GM21447 (cell line): ENCODE measurements at regions not wholly inside any gene's neighbourhood (a gene's known extent, or its start where the extent isn't known, plus 50 kb on each side); places are given as distances from the start of the nearest gene placed in this dataset.
"Not testable (repeated sequence)": the region's sequence is repeated elsewhere in the genome, so short reads cannot be mapped to it uniquely, and the experiment has no call there.

Experiments used
- ATAC-seq: cut with Tn5 transposase; IDR thresholded peaks from one replicate; pipeline ENCODE4 v1.9.1; 2021; ENCODE audit not compliant: unreplicated experiment

DNA sequence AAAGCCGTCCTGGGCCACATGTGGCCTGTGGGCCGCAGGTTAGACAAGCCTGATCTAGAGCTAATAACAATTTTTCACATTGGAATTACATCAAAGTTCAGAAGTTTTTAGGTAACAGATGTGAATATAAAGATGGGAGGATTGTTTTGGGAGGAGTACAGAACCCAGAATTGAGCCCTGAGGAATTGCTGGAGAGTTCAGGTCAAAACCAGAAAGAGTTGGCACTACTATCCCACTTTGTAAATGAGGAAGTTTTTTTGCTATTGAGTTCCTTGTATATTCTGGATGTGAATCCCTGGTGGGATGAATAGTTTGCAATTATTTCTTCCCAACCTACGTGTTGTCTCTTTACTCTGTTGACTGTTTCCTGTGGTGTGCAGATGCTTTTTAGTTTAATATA lies 109.5 kb upstream of the LIPC start:
- ATAC-seq, result no peak

- not testable (repeated sequence) for ATAC-seq
Observed at GRCh38 chr15:58323321-58323720, 108.5 kb upstream of the LIPC start.

DNA sequence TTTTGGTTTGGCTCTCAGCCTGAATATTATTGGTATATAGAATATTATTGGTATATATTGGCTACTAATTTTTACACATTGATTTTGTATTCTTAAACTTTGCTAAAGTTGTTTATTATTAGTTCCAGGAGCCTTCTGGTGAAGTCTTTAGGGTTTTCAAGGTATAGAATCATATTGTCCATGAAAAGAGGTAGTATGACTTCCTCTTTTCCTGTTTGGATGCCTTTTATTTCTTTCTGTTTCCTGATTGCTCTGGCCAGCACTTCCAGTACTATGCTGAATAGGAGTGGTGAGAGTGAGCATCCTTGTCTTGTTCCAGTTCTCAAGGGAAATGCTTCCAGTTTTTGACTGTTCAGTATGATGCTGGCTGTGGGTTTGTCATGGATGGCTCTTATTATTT lies 107.3 kb upstream of the LIPC start:
- ATAC-seq, result no peak

DNA sequence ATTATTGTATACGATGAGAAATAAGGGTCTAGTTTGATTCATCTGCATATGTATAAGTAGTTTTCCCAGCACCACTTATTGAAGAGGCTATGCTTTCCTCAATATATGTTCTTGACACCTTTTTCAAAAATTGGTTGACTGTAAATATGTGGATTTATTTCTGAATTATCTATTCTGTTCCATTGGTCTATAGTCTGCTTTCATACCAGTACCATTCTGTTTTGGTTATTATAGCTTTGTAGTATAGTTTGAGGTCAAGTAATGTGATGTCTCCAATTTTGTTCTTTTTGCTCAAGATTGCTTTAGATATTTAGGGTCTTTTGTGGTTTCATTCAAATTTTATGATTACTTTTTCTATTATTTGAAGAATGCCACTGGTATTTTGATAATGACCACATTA lies 103.8 kb upstream of the LIPC start:
- no peak for ATAC-seq

- ATAC-seq, result no peak
Observed at GRCh38 chr15:58329211-58329610, 102.6 kb upstream of the LIPC start.

DNA sequence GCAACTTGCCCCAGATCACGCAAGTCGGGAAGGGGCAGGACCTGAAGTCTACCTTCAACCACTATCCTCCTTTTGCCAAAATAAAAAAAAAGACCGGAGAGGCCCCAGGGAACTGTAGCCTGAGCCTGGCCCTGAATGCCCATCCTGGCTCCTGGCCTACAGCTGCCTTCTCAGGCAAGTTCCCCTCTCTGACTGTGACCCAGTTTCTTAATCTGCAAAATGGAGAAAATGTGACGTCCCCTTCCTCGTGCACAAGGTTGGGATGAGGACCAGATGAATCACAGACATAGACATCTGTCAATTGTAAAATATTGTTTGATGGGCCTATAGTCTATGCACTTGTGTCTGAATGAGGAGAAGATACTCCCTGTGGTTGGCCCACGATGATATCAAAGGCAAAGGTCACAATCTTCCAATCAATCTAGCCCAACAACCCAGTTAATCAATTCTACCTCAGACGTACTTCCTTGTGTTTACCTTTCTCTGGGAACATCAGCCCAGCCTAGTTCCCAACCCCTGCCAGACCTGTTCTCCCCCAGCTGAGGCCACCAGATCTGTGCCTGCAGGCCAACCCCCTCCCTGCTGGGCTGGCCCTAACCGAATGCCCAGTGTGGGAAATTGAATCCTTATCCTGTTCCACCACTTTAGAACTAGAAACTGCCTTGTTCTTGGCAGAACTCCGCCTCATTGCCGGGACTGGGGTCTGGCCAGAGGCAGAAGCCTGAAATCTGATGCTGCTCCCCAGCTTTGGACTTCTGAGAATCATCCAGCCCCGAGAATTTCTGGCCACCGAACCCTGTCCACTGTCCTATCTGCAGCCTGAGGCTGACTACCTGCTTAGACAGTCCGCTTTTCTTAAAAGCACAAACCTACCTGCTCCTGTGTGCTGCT lies 101.8 kb upstream of the LIPC start:
- no peak for ATAC-seq

DNA sequence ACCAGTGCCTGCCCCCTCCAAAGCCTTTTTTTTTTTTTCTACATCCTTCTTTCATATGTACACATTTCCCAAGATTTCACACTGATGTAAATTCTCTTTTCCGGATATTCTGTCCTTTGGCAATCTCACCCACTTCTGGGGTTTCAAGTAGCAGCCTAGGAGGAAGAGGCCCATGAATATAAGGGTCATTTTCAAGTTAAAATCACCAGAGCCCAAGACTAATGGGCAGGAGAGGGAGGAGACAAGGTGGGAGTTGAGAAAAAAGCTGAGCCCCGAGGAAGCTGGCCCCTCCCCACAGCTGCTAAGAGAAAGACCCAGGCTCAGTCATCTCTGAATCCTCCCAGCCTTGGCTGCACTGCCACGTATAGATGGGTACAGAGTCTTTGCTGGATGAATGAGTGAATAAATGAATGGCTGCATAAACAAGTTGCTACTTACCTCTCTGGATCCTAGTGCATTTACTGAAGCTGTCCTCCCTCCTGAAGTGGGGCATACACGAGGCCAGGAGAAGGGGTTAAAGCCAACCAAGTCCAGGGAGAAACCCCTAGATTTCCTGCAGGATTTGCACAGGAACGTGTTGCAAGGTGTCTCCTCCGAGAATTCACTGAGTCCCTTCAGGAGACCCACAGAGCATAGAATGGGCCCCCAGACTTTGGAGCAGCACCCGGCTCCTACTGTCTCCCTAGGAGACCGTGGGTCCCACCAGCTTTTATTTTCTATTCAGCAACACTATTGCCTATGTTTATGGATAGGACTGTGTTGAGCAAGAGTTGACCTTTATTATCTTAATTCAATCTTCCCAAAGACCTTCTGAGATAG lies 100.8 kb upstream of the LIPC start:
- ATAC-seq, result no peak

GRCh38 chr15:58331560-58331912 lies 100.3 kb upstream of the LIPC start:
- no peak for ATAC-seq

- peak; percentile 82 for ATAC-seq
Observed at GRCh38 chr15:58331913-58332675, 99.7 kb upstream of the LIPC start.

GRCh38 chr15:58332676-58333400 lies 99.0 kb upstream of the LIPC start:
- no peak for ATAC-seq

- ATAC-seq, result no peak
Observed at GRCh38 chr15:58334803-58335202, 97.0 kb upstream of the LIPC start.

DNA sequence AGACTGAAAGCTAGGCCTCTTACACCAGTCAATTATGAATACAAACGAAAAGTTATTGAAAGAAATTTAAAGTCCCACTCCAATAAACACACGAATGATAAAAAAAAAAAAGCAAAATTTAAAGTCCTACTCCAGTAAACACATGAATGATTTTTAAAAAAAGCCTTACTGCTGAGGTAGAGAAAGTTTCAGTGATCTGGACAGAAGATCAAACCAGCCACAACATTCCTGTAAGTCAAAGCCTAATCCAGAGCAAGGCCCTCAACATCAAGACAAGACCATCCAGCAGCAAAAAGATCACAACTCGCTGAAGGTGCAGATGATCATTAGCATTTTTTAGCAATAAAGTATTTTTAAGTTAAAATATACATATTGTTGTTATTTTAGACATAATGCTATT lies 95.6 kb upstream of the LIPC start:
- ATAC-seq, result no peak

DNA sequence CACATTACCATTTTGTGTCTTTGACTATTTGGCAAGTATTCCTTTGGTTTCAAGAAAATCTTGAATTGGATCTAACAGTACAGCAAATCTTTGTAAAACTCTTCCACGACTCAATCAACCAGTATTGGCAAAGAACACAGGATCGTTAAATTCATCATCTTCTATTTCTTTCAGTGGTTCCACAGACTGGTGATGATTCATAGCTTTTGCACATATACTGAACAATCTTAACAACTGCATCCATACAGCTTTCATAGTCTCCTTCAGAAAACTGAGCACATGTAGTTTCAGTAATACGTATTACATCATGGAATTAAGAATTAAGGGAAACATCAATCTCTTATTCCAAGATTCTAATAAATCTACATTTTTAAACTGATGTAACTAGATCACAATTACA lies 91.6 kb upstream of the LIPC start:
- ATAC-seq, result no peak

- ATAC-seq, result no peak
Observed at GRCh38 chr15:58342508-58342907, 89.3 kb upstream of the LIPC start.

DNA sequence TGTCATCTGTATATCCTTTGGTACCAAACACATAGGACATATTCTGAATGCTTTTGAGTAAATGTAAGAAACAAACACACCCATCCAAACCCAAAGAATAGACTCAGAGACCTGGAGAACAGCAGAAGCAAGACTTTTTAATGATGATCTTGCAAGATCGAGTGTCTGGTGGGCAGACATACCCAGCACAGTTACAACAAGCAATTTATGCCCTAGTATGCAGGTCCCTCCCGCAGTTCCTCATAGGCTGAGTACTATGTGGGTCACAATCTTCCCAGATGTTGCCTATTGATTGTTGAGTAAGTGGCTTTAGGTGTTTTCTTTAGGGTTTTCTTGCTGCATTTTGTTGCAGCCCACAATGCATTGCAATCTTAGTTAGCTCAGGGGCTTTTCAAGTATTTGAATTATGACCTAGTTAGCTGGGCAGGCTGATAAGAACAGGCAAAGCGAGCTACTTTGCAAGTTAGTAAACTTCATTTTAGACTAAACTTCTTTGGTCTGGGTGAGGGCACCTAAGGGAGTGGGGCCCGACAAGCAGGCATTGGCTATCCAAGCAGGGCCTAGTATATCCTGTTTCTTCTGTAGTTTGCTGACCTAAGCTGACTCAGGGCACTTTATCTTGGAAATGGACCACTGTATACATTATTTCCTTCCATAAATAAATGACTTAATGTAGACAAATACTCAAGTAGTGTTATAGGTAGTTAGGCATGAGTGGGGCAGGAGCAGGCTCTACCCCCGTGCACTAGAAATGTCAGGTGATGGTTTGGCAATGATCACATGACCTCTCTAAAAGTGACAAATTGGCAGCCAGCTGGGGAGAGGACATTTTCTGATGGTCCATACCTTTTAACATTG lies 87.3 kb upstream of the LIPC start:
- no peak for ATAC-seq

DNA sequence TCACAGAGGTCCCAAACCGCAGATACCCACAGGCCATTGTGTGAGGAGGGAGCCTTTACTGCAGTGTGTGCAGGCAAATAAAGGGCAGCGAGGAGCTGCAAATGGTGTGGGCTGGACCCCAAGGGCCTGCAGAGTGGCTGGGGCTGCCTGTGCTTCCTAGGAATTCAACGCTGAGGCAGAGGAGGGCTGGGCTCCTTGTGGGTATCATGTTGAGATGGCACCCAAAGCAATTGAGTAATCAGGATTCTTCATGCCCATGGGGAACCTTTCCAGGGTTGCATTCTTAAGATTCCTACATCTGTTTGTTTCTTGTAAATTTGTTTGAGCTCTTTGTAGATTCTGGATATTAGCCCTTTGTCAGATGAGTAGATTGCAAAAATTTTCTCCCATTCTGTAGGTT lies 85.4 kb upstream of the LIPC start:
- no peak for ATAC-seq

GRCh38 chr15:58348095-58348812 lies 83.5 kb upstream of the LIPC start:
- ATAC-seq, result no peak

DNA sequence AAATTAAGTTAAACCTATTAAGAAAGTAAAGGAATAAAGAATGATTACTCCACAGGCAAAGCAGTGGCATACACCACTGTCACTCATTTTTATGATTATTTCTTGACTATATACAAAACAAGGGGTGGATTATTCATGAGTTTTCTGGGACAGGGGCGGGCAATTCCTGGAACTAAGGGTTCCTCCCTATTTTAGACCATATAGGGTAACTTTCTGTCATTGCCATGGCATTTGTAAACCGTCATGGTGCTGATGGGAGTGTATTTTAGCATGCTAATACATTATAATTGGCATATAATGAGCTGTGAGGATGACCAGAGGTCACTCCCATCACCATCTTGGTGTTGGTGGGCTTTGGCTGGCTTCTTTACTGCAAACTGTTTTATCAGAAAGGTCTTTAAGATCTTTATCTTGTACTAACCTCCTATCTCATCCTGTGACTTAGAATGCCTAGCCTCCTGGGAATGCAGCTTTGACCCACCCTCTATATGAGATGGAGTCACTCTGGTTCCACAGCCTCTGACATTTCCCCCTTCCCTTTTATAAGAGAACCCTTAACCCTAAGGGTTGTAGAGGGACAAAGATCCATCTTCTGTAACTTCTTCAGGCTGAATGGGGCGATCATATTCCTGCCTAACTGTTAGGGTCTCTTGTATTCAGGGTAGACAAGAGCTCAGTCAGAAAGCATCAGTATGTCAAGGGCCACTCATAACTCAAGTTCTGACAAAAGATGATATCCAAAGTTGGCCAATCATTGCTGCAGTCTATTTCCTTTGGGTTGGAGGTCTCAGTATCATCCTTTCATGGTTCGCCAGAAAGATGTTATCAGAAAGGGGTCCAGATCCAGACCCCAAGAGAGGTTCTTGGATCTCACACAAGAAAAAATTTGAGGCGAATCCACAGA lies 79.5 kb upstream of the LIPC start:
- no peak for ATAC-seq
